GM18507 (cell line): ENCODE measurements at regions not wholly inside any gene's neighbourhood (a gene's known extent, or its start where the extent isn't known, plus 50 kb on each side); places are given as distances from the start of the nearest gene placed in this dataset.

Experiments used
- DNase-seq: peaks from one replicate; pipeline ENCODE4 v3.0.0; 2011; ENCODE audit warnings: low read depth; ENCODE audit not compliant: insufficient read length; ENCODE audit errors: extremely low spot score
- FAIRE-seq: peaks from 2 replicates; lab custom pipeline; 2011; peaks lifted over from hg19 to GRCh38; lab: Jason Lieb, UNC

DNA sequence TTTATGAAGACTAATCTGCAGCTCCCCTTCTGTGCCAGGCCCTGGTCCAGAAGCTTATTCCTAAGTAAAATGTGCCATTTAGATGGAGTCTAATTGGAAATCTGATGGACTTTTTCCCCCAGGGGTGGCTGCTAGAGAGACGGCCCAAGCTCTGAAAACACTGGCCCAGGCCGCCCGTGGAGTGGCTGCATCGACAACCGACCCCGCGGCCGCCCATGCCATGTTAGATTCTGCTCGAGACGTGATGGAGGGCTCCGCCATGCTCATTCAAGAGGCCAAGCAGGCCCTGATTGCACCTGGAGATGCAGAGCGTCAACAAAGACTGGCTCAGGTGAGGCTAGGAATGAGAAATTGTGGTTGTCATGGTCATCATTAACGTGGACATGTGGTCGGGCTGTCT is 305.8 kb upstream of the TPM1 start:
- DNase-seq, result no peak
- no peak for FAIRE-seq

DNA sequence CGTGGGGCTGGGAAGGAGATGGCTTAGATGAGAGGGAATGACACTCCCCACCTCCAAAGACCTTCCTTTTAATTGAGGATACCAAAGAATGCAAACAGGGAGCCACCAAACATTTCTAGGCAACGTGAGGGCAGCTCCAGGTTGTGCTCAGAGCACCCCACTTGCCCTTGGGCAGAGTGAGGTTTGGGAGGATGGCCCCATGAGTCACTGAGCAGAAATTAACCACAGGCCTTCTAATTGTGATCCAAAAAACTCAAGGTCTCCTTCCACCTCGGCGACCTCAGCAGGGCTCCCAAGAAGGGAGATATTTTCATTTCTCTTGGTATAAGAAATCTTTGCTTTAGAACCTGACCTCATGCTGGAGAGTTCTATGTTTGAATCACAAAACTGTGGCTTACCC is 305.0 kb upstream of the TPM1 start:
- FAIRE-seq (no peak), DNase-seq (no peak)

DNA sequence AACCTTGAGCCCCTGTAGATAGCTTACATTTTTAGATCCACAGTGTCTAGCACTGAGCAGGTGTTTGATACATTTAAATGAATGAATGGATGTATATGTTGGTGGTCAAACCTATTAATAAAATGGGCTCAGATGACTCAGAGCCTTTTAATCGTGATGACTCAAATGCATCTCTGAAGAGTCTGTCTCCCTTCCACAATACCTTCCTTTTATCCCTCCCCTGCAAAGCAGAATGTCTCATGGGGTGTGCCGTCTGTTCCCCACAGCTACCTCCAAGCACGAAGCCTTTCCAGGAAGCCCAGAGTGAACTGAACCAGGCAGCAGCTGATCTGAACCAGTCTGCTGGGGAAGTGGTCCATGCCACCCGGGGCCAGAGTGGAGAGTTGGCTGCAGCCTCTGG is 303.5 kb upstream of the TPM1 start:
- no peak for FAIRE-seq

DNA sequence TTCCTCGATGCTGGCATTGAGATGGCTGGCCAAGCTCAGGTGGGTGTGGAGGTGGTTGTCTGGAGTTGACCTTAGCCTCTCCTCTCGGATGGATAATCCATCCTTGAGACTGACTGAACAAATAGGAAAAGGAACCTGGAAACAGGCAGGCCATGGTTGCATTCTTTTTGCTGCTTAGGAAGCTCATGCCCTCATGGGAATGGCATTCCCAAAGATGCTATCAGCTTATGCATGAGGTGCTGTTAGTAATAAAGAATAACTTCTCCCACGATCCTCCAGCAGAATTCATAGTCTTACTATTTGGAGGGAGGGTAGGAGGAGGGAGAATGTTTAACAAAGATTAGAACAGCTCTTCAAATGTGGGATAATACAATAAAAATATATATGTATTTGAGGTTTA is 303.0 kb upstream of the TPM1 start:
- no peak for DNase-seq
- no peak for FAIRE-seq

More for the DNA sequence above, 303.5 kb upstream of the TPM1 start:
- no peak for DNase-seq

DNA sequence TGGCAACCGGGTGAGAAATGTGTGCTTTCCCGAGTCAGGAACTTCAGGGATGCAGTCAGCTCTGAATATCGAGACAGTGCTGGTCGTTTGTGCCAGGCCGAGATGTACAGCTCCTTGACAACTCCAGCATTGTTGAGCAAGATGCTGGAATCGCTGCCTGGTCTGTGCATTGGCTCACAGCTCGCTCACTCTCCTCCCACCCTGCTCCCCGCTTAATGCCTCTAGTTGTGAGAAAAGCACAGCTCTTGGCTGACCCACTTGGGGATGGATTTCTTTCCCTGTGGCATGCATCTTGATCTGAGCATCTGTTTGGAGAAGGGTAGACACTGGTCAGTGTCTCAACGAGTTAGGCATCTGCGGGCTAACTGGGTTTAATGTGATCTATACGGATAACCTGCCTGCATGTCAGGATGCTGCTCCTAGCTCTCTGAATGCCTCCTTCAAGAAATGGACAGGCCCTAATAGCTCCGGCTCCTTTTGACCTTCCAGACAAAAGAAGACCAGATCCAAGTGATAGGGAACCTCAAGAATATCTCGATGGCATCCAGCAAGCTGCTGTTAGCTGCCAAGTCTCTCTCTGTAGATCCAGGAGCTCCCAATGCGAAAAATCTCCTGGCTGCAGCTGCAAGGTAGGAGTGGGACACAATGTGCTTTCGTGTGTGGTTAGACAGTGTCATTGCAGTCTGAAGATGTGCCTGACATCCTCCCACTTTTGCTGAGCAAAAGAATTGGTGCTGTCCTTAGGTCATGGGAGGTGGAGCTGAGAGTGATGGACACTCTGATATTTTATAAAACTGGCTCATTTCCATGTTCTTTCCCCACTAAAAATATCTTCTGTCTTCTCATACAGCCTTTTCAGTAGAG is 302.2 kb upstream of the TPM1 start:
- FAIRE-seq, result no peak
- DNase-seq, result no peak

DNA sequence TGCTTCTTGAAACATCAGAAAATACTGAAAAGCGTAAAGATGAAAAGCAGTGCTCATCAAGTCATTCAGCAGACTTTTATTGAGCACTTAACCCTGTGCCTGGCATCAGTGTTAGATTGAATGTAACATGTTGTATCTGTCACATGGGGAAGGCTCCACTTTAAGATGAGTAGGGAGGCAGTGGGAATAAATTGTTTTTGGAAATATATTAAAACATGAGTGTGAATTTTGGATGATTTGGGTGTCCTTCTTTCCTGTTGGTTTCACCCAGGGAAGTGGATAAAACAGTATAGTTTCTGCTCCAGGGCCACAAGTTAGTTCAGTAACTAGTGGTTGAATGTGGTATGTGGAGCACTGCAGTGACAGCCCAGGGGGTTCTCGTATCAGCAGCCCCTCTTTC is 301.4 kb upstream of the TPM1 start:
- no peak for FAIRE-seq
- no peak for DNase-seq

DNA sequence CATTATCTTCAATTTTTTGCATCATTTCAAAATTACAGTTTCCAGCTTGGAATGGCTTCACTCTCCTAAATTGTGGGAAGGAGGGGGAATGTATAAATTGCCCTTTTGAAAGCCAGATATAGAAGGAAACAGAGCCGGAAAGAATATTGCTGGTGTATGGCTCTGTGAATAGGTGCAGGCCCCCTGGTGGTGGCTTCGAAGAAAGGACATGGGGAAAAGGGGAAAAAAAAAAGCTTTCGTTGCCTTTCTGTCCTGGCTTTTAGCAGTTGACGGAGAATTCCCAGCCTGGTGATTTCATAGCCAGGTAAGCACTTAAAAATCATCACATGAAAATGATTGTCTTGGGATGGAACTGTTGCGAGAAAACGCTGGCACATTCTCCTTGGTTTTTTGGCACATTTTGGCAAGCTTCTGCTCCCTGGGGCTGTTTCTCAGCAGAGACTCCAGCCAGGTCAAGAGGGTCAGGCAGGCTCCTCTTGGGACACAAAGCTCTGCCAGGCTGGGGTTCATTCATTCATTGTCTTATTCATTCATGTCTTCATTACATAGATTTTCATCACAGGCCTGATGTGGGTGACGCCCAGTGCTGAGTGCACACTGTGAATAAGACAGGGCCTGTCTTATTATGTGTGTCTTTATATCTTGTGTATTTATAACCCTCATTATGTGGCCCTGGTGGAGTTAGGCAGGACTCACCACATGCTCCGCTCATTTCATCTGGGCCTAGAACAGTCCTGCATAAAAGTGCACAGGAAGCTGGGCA is 300.0 kb upstream of the TPM1 start:
- peak; percentile 69 for FAIRE-seq
- peak; percentile 9 for DNase-seq

DNA sequence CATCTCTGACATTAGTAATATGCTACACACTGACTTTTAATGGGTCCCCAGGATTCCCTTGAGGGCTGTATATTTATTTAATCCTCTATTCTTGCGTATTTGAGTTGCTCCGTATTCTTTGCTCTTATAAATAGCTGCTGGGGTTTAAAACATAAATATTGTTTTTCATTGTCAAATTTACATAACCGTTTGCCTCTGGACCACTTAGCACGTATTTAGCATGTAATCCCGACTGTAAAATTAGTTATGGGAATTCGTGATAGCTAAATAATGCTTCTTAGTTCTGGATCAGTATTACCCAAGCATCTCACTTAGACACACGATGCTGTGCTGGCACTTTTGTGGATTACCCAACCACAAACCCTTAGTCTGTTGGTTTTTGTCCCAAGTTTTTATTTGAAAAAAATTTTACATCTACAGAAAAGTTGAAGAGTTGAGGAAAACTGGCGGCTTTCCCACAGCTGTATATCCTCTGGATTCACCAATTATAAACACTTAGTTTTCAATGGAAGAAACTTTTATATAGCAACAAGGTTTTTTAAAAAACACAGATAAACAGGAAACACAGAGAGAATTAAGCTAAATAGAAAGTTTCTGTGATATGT is 296.8 kb upstream of the TPM1 start:
- no peak for DNase-seq
- FAIRE-seq, result no peak

DNA sequence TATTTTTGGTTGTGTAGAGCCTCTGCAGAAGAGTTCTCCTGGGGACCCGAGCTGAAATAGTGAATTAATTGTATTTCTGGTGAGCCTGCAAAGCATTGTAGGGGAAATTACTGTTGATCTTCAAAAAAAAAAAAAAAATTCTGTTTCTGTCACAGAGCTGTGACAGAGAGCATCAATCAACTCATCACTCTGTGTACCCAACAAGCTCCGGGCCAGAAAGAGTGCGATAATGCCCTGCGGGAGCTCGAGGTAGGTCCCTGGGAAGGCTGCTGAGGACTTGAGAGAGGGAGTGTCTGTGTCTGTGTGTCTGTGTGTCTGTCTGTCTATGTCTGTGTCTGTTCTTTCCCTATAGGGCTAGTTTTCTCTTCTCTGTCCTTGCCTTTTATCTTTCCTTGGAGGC is 294.4 kb upstream of the TPM1 start:
- no peak for FAIRE-seq

DNA sequence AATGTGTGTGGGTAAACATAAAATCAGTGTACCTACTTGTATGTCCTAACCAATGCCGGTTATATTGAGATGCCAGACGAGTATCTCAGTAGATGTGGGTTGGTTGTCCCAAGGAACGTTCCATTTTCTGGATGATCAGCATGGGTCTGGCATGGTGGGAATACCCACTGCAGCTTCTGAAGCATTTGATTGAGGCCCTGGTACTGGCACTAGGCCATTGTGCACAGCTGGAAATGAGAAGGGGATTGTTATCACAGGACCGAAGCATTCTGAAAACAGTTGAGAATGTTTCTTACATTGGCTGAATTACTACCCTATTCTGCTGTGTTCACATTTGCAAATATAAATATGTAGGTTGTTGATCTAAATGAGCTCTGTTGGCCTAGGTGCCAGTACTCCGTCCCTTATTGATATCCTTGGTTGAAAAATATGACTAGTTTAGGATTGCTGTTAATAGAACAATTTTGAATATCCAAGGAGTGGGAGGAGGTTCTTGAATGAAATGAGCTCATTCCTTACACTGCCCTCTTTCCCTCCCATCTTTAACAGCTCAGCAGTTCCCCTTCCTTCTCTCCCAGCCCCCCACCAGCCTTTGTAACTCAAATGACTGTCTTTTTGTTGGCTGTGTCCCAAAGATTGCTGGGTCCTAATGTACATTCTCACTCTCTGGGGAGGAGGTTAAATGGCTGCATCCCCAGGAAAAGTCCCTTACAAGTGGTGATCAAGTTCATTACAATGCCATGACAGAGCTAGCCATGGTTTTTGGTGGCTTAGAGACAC is 293.3 kb upstream of the TPM1 start:
- FAIRE-seq (no peak), DNase-seq (no peak)

More for the DNA sequence above, 294.4 kb upstream of the TPM1 start:
- no peak for DNase-seq

DNA sequence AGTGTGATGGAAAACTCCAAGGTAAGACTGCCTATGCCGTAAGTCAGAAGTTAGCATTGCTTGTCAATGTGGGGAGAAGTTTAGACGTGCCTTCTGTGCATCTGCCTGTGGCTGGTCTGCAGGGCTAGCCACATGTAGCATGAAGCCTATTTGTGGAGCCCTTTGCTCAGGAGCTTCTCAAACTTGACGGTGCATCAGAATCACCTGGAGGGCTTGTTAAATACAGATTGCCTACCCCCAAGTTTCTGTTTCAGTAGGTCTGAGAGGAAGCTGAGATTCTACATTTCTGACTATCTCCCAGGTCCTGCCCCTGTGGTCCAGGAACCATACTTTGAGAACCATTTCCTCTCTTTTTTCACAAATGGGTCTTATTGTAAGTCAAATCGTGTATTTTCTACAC is 292.1 kb upstream of the TPM1 start:
- FAIRE-seq, result no peak
- no peak for DNase-seq

DNA sequence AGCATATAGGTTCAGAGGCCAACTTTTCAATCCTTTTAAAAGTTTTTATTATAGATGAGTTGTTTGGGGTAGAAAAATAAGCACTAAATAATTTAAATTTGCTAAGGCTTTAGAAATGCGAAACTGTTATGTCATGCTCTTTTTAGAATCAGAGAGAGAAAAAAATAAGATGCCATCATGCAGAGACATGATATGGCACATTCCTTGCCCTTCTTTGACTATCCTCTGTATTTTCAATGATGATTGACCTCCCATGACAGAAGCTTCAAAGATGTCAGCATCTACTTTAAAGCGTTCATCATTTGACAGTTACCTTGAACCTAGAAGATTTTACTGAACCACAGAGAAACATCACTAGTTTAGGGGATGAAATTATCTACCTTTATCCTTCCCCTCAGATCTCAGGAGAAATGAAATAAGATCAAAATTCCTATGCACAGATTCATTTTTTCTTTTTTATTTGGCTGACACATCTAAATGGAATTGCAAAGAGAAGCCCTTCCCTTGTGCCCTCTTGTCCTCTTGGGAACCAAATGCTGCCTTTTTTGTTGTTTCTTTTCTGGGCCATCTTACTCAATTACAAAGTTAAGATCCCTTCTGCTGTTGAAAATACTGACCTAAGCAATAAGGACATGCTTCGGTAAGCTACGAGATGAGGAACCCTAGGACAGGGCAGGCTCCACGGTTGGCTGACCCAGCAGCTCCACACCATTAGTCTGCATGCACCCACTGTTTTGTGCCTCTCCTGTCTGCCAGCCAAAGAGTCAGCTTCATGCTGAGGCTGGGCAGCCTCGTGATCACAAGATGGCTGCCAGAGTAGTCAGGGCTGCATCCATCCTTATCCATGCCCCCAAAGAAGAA is 289.7 kb upstream of the TPM1 start:
- FAIRE-seq (no peak), DNase-seq (no peak)

DNA sequence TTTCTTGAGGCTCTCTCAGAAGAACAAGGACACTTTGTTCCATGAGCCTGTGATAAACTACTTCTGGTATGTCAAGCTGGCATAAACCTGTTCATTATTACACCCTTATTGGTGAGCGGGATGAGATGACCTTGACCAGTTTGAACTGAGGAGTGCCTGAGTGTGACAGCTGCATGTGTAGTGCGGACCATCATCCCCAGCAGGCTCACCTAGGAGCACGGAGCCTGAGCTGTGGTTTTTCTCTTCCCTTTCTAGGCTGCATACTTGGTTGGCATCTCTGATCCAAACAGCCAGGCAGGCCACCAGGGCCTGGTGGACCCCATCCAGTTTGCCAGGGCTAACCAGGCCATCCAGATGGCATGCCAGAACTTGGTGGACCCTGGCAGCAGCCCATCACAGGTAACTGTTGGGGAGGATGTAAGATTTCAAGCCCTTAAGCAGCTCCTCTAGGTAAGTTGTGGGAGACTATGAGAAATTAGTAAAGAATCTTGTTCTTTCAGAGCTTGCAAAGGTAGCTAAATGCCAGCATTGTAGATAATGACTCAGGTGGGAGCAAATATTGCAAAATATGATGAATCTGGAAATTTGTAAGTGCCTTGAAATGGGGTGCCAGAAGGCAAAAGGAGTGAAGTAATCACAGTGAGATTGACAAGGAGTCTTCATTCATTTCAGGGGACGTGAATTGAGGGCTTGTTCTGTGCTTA is 288.9 kb upstream of the TPM1 start:
- FAIRE-seq (no peak), DNase-seq (no peak)

DNA sequence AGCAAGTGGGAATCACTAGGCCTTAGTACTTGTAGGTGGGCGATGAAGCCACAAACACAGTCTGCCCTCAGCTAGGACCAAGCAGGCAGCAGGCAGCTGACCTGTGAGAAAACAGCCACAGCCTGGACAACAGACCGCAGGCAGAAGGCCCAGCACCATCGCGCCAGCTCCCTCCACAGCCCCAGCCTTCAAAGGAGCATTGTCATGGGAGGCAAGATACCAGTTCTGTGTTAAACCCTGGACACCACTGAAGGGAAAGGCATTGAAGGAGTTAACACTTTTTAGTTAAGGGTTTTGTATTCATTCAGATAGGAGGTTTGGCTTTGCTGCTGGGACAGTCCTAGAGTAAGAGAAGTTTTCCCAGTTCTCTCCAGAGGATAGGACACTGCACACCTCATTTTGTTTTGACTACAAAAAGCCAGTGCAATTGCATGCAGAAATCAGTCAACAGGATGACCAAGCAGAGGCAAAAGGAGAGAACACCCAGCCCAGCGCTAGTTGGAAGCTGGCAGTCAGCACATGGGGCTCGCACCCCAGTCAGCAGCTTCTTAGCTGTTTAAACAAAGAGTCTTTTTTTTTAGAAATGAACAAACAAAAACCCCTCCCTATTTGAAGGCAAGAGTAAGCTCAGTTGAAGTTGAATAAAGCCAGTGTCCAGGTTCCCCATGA is 286.1 kb upstream of the TPM1 start:
- no peak for DNase-seq
- no peak for FAIRE-seq

DNA sequence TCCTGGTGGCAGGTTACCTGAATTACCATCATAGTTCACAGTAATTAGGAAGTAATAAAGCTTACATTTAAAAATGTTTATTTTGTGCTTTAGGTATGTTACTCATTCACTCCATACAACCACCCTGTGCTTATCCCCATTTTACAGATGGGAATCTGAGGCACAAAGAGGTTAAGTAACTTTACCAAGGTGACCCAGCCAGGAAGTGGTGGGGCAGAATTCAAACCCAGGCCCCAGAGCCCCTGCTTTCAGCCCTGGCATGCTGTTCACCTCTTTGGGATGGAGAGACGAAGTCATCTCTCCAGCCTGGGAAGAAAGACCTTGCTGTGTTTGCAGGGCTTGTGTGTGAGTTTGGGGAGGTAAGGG is 285.6 kb upstream of the TPM1 start:
- FAIRE-seq (no peak), DNase-seq (no peak)

DNA sequence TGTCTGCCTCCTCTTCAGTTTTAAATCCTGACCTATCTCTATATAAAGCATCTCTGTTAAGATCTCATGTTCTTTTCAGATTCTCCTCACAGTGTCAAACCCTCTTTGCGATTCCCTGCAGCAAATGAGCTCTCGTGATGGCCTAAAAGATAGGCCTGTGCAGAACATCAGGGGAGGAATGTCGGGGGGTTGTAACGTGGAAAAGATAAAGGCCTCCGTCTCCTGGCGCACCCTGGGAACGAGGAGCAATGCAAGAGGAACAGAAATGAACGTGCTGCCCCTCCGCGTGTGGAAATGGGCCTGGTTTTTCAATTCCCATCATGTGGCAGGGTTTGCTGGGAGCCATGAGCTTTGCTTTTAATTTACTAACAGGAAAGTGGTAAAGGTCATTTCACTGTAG is 285.0 kb upstream of the TPM1 start:
- FAIRE-seq (no peak), DNase-seq (no peak)

DNA sequence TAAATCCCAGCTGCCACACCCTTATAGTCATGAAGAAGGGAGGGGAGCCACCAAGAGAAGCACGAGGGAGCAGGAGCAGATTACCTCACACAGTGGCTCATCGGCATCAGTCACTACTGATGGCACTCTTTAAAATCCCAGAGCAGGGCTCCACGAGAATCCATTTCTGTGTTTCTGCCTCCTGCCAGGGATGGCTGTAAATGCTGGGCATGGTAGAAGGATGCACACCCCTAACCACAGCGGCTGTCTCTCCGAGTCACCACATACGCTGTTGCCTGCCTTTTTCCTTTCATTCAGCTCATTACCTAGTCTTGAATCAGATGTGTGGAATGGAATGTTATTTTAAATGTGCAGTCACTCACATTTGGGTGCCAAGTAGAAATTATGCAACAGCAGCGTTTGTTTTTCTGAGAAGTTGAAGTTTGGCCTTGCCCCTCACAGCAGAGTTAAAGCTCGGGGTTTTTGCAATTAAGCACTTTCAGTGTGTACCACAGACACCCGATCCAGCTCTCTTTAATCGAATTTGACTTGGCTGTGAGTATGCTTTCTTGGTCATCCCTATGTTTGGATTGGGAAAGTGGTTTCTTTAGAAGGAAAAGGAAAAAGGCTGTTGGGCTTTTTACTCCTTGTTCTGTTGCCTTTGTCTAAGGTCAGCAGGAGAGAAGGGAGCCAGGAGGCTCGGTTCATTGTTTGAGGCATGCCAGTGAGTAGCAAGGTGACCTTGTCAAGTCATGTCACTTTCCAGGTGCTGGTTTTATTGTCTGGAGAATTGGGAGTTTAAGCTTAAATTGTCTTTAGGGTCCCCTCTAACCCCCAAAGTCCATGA is 284.2 kb upstream of the TPM1 start:
- FAIRE-seq, result no peak
- no peak for DNase-seq
